HUES6 (cell line): ENCODE measurements at regions not wholly inside any gene's neighbourhood (a gene's known extent, or its start where the extent isn't known, plus 50 kb on each side); places are given as distances from the start of the nearest gene placed in this dataset.
"Not testable (repeated sequence)": the region's sequence is repeated elsewhere in the genome, so short reads cannot be mapped to it uniquely, and the experiment has no call there.

Experiments used
- H3K27ac ChIP-seq: 2 replicates; pipeline ENCODE4 v1.7.0; 2013; ENCODE audit warnings: low read depth, mild to moderate bottlenecking, low read length, inconsistent platforms
- H3K27me3 ChIP-seq: 2 replicates; pipeline ENCODE4 v1.6.1; 2013; ENCODE audit warnings: low read length; ENCODE audit not compliant: control insufficient read depth, insufficient read depth
- H3K36me3 ChIP-seq: 2 replicates; pipeline ENCODE4 v1.6.1; 2013; ENCODE audit warnings: low read length; ENCODE audit not compliant: control insufficient read depth, insufficient read depth
- H3K4me1 ChIP-seq: 2 replicates; pipeline ENCODE4 v1.6.1; 2013; ENCODE audit warnings: low read length; ENCODE audit not compliant: control insufficient read depth, insufficient read depth
- H3K4me3 ChIP-seq: 2 replicates; pipeline ENCODE4 v1.5.1; 2013; ENCODE audit warnings: low read depth, low read length
- H3K9ac ChIP-seq: one replicate; pipeline ENCODE4 v1.6.1; 2013; ENCODE audit warnings: mild to moderate bottlenecking, low read length
- H3K9me3 ChIP-seq: 2 replicates; pipeline ENCODE4 v1.6.1; 2013; ENCODE audit warnings: low read depth, low read length; ENCODE audit not compliant: control insufficient read depth, insufficient read depth

GRCh38 chr2:83002706-83003105 lies 1456.4 kb downstream of the SUCLG1 start:
- Histone ChIP-seq H3K9ac (no peak overlapping the region), H3K27me3 (no peaks in the 10 kb centered on the region), H3K4me1 (no peaks in the 10 kb centered on the region), H3K9me3 (no peaks in the 10 kb centered on the region), H3K27ac (no peak overlapping the region), H3K36me3 (no peaks in the 10 kb centered on the region), H3K4me3 (no peak overlapping the region)

GRCh38 chr2:82998781-82999180 lies 1460.3 kb downstream of the SUCLG1 start:
- Histone ChIP-seq H3K9ac (no peak overlapping the region), H3K27ac (no peak overlapping the region), H3K4me1 (peaks cover 1% of the 10 kb centered on the region; the same call in 1 of the 2 replicates), H3K4me3 (no peak overlapping the region), H3K36me3 (no peaks in the 10 kb centered on the region), H3K9me3 (no peaks in the 10 kb centered on the region), H3K27me3 (no peaks in the 10 kb centered on the region)

- no peaks in the 10 kb centered on the region for H3K9me3 ChIP-seq
- no peak overlapping the region for H3K4me3 ChIP-seq
Observed at GRCh38 chr2:82996217-82996616, 1462.9 kb downstream of the SUCLG1 start.

GRCh38 chr2:82994151-82994550 lies 1464.9 kb downstream of the SUCLG1 start:
- H3K27ac ChIP-seq, result no peak overlapping the region
- H3K4me3 ChIP-seq, result no peak overlapping the region
- H3K27me3 ChIP-seq, result no peaks in the 10 kb centered on the region

More at GRCh38 chr2:82996217-82996616, 1462.9 kb downstream of the SUCLG1 start:
- Histone ChIP-seq H3K9ac (no peak overlapping the region), H3K4me1 (peaks cover 12% of the 10 kb centered on the region), H3K36me3 (no peaks in the 10 kb centered on the region), H3K27me3 (no peaks in the 10 kb centered on the region), H3K27ac (no peak overlapping the region)

GRCh38 chr2:82993609-82994008 lies 1465.5 kb downstream of the SUCLG1 start:
- no peak overlapping the region for H3K9ac ChIP-seq
- H3K4me3 ChIP-seq, result no peak overlapping the region
- H3K27me3 ChIP-seq, result no peaks in the 10 kb centered on the region
- peaks cover 12% of the 10 kb centered on the region for H3K4me1 ChIP-seq
- no peak overlapping the region for H3K27ac ChIP-seq
- no peaks in the 10 kb centered on the region for H3K36me3 ChIP-seq
- H3K9me3 ChIP-seq, result no peaks in the 10 kb centered on the region

More at GRCh38 chr2:82994151-82994550, 1464.9 kb downstream of the SUCLG1 start:
- no peaks in the 10 kb centered on the region for H3K36me3 ChIP-seq
- H3K9ac ChIP-seq, result no peak overlapping the region
- H3K9me3 ChIP-seq, result no peaks in the 10 kb centered on the region
- peaks cover 12% of the 10 kb centered on the region for H3K4me1 ChIP-seq

- H3K4me3 ChIP-seq, result no peak overlapping the region
- H3K27me3 ChIP-seq, result no peaks in the 10 kb centered on the region
- H3K27ac ChIP-seq, result no peak overlapping the region
Observed at GRCh38 chr2:82992968-82993367, 1466.1 kb downstream of the SUCLG1 start.

GRCh38 chr2:82987706-82988105 lies 1471.4 kb downstream of the SUCLG1 start:
- H3K4me1 ChIP-seq, H3K9ac ChIP-seq, H3K36me3 ChIP-seq, H3K27ac ChIP-seq, H3K27me3 ChIP-seq, H3K4me3 ChIP-seq: not testable (repeated sequence)
- H3K9me3 ChIP-seq, result peaks cover 15% of the 10 kb centered on the region; the same call in 1 of the 2 replicates

More at GRCh38 chr2:82992968-82993367, 1466.1 kb downstream of the SUCLG1 start:
- H3K9me3 ChIP-seq, result no peaks in the 10 kb centered on the region
- H3K4me1 ChIP-seq, result peaks cover 12% of the 10 kb centered on the region
- no peaks in the 10 kb centered on the region for H3K36me3 ChIP-seq
- H3K9ac ChIP-seq, result no peak overlapping the region

GRCh38 chr2:82986899-82987298 lies 1472.2 kb downstream of the SUCLG1 start:
- H3K9me3 ChIP-seq, result peaks cover 15% of the 10 kb centered on the region; the same call in 1 of the 2 replicates
- H3K4me1 ChIP-seq, result no peaks in the 10 kb centered on the region
- H3K36me3 ChIP-seq, result no peaks in the 10 kb centered on the region
- no peak overlapping the region for H3K27ac ChIP-seq
- no peak overlapping the region for H3K4me3 ChIP-seq
- H3K27me3 ChIP-seq, result no peaks in the 10 kb centered on the region
- no peak overlapping the region for H3K9ac ChIP-seq

GRCh38 chr2:82985572-82986197 lies 1473.4 kb downstream of the SUCLG1 start:
- H3K9me3 ChIP-seq, result peaks cover 22% of the 10 kb centered on the region; the same call in 1 of the 2 replicates
- no peaks in the 10 kb centered on the region for H3K36me3 ChIP-seq
- H3K9ac ChIP-seq, result no peak overlapping the region
- no peak overlapping the region for H3K27ac ChIP-seq
- no peaks in the 10 kb centered on the region for H3K4me1 ChIP-seq
- H3K4me3 ChIP-seq, result no peak overlapping the region
- no peaks in the 10 kb centered on the region for H3K27me3 ChIP-seq

GRCh38 chr2:82968358-82968757 lies 1490.7 kb downstream of the SUCLG1 start:
- Histone ChIP-seq H3K4me3 (no peak overlapping the region), H3K27ac (no peak overlapping the region), H3K9me3 (peaks cover 6% of the 10 kb centered on the region; the same call in 1 of the 2 replicates), H3K27me3 (no peaks in the 10 kb centered on the region), H3K36me3 (no peaks in the 10 kb centered on the region), H3K4me1 (no peaks in the 10 kb centered on the region), H3K9ac (no peak overlapping the region)

- Histone ChIP-seq H3K36me3 (no peaks in the 10 kb centered on the region), H3K9ac (no peak overlapping the region), H3K9me3 (peaks cover 6% of the 10 kb centered on the region; the same call in 1 of the 2 replicates), H3K4me3 (no peak overlapping the region), H3K27ac (no peak overlapping the region), H3K27me3 (no peaks in the 10 kb centered on the region), H3K4me1 (no peaks in the 10 kb centered on the region)
Observed at GRCh38 chr2:82964341-82964740, 1494.7 kb downstream of the SUCLG1 start.
